Effector memory CD4-positive, alpha-beta T cell (primary cell): ENCODE measurements at regions not wholly inside any gene's neighbourhood (a gene's known extent, or its start where the extent isn't known, plus 50 kb on each side); places are given as distances from the start of the nearest gene placed in this dataset.

Source experiments
- DNase-seq, 3 donors: peaks; one replicate each; pipeline ENCODE4 v3.0.0-alpha.2; 2020
- H3K27ac ChIP-seq: 2 replicates; pipeline ENCODE4 v1.7.0; 2013; ENCODE audit warnings: mild to moderate bottlenecking, low read length, moderate library complexity; ENCODE audit not compliant: insufficient read depth, poor library complexity, severe bottlenecking
- H3K27me3 ChIP-seq: replicated peaks from 2 replicates; pipeline ENCODE4 v1.7.0; 2013; ENCODE audit warnings: mild to moderate bottlenecking, low read length; ENCODE audit not compliant: insufficient read depth, control insufficient read depth, poor library complexity, severe bottlenecking
- H3K36me3 ChIP-seq: 2 replicates; pipeline ENCODE4 v1.7.0; 2013; ENCODE audit warnings: mild to moderate bottlenecking, low read length, moderate library complexity; ENCODE audit not compliant: control insufficient read depth, insufficient read depth
- H3K4me1 ChIP-seq: 2 replicates; pipeline ENCODE4 v1.7.0; 2013; ENCODE audit warnings: low read length, mild to moderate bottlenecking; ENCODE audit not compliant: control insufficient read depth, insufficient read depth, poor library complexity, severe bottlenecking
- H3K4me3 ChIP-seq: 2 replicates; pipeline ENCODE4 v1.7.0; 2013; ENCODE audit warnings: low read length, low read depth, mild to moderate bottlenecking; ENCODE audit not compliant: insufficient read depth, poor library complexity, severe bottlenecking
- H3K9me3 ChIP-seq: 2 replicates; pipeline ENCODE4 v1.7.0; 2013; ENCODE audit warnings: mild to moderate bottlenecking, low read length, moderate library complexity; ENCODE audit not compliant: control insufficient read depth

DNA sequence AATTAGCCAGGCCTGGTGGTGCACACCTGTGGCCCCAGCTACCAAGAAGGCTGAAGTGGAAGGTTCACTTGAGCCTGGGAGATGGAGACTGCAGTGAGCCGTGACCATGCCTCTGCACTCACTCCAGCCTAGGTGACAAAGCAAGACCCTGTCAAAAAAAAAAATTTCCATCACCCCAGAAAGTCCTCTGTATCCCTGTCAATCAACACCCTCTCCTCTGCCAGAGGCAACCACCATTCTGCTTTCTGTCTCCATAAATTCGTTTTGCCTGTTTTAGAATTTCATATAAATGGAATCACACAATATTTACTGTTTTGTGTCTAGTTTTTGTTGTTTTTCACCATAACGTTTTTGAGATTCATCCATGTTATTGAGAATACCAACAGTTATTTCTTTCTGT lies 141.6 kb upstream of the SLC45A1 start:
- no peak overlapping the region for H3K27ac ChIP-seq
- H3K36me3 ChIP-seq = no peaks in the 10 kb centered on the region
- no peaks in the 10 kb centered on the region for H3K4me1 ChIP-seq
- H3K4me3 ChIP-seq = no peak overlapping the region
- DNase-seq = no peak
- no peaks in the 10 kb centered on the region for H3K27me3 ChIP-seq
- peaks cover 3% of the 10 kb centered on the region for H3K9me3 ChIP-seq

DNA sequence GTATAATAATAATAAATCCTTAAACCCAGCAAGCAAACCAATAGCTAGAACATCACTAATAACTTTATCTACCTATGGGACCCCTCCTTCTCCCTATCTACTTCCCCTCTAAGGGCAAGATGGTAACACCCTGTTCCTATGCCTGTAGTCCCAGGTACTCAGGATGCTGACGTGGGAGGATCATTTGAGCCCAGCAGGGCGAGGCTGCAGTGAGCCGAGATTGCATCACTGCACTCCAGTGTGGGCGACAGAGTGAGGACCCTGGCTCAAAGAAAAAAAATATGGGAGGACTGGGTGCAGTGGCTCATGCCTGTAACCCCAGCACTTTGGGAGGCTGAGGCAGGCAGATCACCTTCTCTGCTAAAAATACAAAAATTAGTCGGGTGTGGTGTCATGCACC lies 143.1 kb upstream of the SLC45A1 start:
- Histone ChIP-seq H3K4me3 (no peak overlapping the region), H3K36me3 (no peaks in the 10 kb centered on the region), H3K27ac (no peak overlapping the region), H3K4me1 (peaks cover 4% of the 10 kb centered on the region), H3K9me3 (peaks cover 3% of the 10 kb centered on the region), H3K27me3 (no peaks in the 10 kb centered on the region)
- DNase-seq = no peak

DNA sequence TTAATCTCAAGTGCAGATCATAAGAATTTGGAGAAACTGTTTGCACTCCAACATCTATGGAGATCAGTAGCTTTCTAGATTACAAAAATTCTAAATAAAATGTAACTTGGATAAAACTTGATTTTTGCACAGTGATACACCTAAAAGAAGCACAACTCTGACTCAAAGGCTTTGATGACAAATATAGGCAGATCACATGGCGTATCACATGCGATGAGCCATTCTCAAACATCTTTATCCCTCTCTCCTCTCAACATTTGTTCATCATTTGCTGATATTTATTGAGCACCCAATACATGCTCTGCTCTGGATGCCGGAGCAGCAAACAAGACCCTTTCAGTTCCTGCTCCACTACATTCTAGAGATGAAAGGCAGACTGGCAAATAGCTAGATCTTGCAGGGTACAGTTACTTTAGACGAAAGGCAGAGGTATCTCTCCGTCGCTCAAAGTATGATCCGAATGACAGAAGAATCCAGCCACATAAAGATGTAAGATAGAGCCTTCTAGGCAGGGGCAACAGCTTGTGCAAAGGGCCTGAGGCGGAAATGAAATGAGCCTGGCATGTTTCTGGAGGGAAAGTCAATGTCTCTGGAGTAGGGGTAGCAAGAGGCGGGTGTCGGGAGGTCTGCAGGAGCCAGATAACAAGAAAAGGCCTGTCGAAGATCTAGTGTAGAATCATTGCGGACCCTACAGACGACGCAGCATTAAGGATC lies 145.8 kb upstream of the ERRFI1 start:
- H3K27ac ChIP-seq = no peak overlapping the region
- peaks cover 11% of the 10 kb centered on the region for H3K4me1 ChIP-seq
- H3K9me3 ChIP-seq = no peaks in the 10 kb centered on the region
- H3K4me3 ChIP-seq = no peak overlapping the region
- H3K27me3 ChIP-seq = no peaks in the 10 kb centered on the region
- H3K36me3 ChIP-seq = no peaks in the 10 kb centered on the region
- no peak for DNase-seq

DNA sequence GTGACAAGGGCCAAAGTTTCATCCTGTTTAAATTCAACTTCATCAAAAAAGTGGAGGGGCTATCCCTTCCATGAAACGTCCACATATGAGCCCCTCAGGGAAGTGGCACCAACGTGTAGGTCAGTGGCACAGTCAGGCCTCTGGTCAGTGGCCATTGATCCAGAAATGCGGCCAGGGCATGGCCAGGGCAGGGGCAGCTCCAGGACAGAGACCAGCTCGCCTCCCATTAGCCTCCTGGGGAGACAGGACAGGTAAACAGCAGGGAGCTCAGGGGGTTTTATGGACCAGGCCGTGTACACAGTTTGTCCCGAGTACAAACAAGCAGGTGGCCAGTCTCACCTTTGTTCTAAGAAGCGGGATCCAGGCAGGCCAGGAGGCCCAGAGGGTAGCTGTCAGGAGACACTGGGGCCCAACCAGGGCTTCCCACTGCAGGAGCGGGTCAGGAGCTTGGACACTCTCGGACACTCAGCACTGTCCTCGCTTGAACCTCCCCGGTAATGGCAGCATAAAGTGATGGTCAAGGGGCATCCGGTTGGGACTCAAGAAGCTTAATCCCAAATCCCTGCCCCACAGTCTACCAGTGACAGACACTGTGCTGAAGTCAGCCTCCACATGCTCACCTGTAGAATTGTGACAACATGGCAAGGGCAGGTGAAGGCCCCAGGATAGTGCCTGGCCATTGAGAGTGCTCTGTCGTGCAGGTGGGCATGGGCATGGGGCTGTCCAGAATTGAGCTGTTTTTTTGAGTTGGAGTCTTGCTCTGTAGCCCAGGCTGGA lies 144.1 kb upstream of the ERRFI1 start:
- H3K36me3 ChIP-seq = no peaks in the 10 kb centered on the region
- no peaks in the 10 kb centered on the region for H3K27me3 ChIP-seq
- H3K9me3 ChIP-seq = no peaks in the 10 kb centered on the region
- DNase-seq = no peak
- H3K27ac ChIP-seq = no peak overlapping the region
- peaks cover 11% of the 10 kb centered on the region for H3K4me1 ChIP-seq
- no peak overlapping the region for H3K4me3 ChIP-seq

DNA sequence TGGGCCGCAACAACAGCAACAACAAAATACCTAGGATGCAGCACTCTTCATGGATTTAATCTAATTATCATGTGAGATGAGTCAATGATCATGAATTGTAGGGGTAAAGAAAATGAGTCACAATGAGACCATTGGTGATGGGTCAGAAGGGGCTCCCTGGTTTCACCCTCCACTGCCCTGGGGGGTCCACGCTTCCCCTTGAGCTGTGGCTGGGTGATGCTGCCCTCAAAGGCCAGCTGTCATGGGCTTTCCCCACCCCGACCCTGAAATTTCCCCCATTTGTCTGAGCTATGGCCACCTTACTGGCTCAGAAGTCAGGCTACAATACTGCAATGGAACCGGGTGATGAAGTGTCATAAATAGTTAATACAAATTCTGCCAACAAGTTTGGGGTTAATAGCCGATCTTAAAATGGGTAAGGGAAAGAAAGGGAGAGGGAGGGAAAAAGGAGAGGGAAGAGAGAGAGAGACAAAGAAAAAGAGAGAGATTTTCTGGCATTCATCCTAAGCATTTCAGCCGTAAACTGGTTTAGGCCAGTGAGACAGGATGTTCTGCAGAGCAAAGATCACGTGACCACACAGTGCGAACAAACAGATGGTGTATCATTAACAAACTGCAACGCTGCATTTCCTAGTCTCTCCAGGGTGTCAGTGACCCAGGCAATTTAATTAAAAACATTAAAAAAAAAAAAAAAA lies 143.4 kb upstream of the ERRFI1 start:
- Histone ChIP-seq H3K36me3 (no peaks in the 10 kb centered on the region), H3K9me3 (no peaks in the 10 kb centered on the region), H3K4me3 (no peak overlapping the region), H3K27me3 (no peaks in the 10 kb centered on the region), H3K27ac (peak overlapping the region; percentile 46), H3K4me1 (peaks cover 11% of the 10 kb centered on the region)
- peak in 2 of 3 donors; percentile 20 to 45 for DNase-seq

DNA sequence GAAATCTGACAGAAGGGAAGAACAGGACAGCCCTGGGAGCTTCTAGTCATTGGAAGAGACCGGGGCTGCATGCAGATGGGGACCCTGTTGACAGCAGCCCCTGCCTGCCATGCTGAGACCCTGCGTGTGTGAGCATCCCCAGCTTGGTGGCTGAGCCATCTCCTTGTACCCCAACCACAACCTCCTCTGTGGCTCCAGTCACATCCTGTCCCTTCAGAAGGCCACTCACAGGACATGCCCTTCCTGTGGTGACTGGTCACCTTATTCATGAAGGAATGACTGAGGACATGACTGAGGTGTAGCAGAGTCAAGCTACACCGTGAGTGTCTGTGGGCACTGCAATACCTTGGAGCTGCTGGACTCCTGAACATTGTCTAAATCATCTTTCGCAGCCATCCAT lies 141.8 kb upstream of the ERRFI1 start:
- Histone ChIP-seq H3K27me3 (no peaks in the 10 kb centered on the region), H3K27ac (no peak overlapping the region), H3K4me1 (peaks cover 11% of the 10 kb centered on the region), H3K36me3 (no peaks in the 10 kb centered on the region), H3K9me3 (no peaks in the 10 kb centered on the region), H3K4me3 (no peak overlapping the region)
- DNase-seq = no peak

DNA sequence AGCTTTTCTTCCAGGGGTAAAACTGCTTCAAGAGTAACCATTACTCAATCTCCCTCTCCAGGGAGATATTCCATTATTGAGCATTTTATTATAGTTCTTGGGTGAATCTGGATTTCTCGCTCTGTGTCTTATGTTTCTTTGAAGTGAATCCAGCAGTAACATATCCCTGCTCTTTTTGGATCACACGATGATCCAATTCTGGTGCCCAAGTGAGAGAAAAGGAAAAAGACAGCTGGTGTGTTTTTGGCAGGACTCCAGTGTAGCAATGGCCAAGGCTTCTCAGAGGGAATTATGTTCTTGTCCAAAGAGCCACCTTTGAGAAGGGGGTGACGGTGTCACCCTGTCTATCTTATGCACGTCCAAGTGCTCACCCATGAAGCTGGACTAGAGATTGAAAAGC lies 140.3 kb upstream of the ERRFI1 start:
- no peak overlapping the region for H3K27ac ChIP-seq
- no peaks in the 10 kb centered on the region for H3K36me3 ChIP-seq
- H3K27me3 ChIP-seq = no peaks in the 10 kb centered on the region
- H3K9me3 ChIP-seq = no peaks in the 10 kb centered on the region
- H3K4me1 ChIP-seq = peaks cover 11% of the 10 kb centered on the region
- no peak overlapping the region for H3K4me3 ChIP-seq
- DNase-seq = no peak

DNA sequence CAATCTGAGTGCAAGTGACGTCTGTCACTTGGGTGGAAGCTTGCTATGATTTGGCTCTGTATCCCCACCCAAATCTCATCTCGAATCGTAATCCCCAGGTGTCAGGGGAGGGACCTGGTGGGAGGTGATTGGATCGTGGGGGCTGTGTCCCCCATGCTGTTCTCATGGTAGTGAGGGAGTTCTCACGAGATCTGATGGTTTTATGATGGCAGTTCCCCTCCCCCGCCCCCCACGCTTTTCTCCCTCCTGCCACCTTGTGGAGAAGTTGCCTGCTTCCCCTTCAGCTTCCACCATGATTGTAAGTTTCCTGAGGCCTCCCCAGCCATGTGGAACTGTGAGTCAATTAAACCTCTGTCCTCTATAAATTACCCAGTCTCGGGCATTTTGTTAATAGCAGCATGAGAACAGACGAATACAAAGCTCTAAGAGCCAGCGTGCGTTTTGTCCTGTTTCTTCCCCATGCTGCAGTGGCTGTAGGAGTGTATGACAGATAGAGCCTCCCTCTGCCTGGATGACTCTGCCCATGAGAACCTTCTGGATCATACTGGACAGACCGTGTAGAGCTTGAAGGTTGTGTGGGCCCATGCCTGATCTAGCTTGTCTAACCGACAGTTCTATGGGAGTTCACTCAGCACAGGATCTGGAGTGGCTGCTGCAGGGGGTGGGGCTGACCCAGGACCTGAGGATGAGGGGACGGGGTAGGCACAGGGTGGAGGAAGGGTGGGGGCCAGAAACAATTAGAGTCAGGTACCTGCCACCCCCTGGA lies 139.7 kb upstream of the ERRFI1 start:
- H3K9me3 ChIP-seq = no peaks in the 10 kb centered on the region
- no peak overlapping the region for H3K4me3 ChIP-seq
- H3K4me1 ChIP-seq = peaks cover 11% of the 10 kb centered on the region
- H3K27ac ChIP-seq = no peak overlapping the region
- no peak for DNase-seq
- H3K36me3 ChIP-seq = no peaks in the 10 kb centered on the region
- no peaks in the 10 kb centered on the region for H3K27me3 ChIP-seq

DNA sequence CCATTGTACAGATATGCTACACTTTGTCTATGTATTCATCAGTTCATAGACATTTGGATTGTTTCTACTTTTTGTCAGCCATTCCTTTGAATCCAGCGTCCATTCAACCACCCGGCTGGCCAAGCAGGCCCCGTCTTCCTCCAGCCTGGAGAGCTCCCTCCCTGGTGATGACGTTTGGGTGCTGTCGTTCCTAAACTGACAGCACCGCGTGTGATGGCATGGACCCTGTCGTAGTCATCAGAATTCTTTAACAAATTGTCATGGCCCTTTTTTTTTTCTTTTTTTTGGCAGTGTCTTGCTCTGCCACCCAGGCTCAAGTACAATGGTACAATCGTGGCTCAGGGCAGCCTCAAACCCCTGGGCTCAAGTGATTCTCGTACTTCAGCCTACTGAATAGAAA lies 138.6 kb upstream of the ERRFI1 start:
- H3K36me3 ChIP-seq = no peaks in the 10 kb centered on the region
- no peak overlapping the region for H3K27ac ChIP-seq
- no peaks in the 10 kb centered on the region for H3K27me3 ChIP-seq
- H3K4me1 ChIP-seq = peaks cover 7% of the 10 kb centered on the region
- H3K9me3 ChIP-seq = no peaks in the 10 kb centered on the region
- H3K4me3 ChIP-seq = no peak overlapping the region
- DNase-seq = no peak
